NCI-H2029 (cell line): ENCODE measurements at regions not wholly inside any gene's neighbourhood (a gene's known extent, or its start where the extent isn't known, plus 50 kb on each side); places are given as distances from the start of the nearest gene placed in this dataset.

Experiments
- DNase-seq: peaks from one replicate; lab custom pipeline; 2025; lab: John Stamatoyannopoulos, UW

- no peak for DNase-seq
These were observed 123.4 kb downstream of the CTTN start for GRCh38 chr11:70521475-70522308.

DNA sequence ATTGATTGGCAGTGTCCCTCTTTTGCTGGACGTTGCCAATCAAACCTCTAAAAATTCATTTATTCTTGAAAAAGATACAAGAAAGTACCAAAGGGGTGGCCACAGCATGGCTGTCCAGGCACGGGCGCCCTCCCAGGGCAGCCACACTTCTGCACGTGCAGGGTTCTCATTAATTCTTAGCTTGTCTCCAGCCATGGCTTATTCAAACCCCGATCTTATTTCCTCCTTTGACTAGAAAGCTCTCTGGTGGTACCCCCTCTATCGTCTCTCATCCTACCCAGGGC is 123.9 kb downstream of the CTTN start:
- DNase-seq = no peak

DNA sequence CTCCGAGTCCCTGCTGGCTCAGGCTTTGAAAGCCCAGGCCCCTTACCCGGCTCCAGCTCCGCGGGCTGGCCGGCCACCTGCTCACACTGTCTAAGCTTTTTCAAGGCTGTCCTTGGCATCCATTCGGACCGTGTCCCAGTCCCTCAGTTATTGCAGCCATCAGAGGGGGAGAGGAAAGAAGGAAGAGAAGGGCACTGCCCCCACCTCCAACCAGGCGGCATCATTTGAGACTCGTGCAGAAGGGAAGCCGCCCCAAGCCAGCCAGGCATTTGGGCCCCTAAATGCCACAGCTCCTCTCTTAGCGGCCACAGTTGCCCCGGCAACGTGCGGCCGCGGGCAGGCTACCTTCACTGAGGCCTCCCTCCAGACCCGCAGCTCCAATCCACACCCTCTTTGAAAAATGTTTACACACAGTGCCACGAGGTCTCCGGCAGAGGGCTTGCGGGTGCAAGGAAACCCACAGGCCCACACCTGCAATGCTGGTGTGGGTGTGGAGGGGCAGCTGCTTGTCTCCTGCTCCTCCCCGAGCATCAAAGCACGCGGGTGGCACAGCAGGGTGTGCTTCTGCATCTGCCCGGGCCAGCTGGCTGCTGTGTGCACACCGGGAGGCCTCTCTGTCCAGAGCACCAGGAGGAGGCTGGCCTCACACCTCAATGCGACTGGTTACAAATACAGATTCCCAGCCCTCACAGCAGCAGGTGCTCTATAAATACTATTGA is 124.4 kb downstream of the CTTN start:
- no peak for DNase-seq

DNA sequence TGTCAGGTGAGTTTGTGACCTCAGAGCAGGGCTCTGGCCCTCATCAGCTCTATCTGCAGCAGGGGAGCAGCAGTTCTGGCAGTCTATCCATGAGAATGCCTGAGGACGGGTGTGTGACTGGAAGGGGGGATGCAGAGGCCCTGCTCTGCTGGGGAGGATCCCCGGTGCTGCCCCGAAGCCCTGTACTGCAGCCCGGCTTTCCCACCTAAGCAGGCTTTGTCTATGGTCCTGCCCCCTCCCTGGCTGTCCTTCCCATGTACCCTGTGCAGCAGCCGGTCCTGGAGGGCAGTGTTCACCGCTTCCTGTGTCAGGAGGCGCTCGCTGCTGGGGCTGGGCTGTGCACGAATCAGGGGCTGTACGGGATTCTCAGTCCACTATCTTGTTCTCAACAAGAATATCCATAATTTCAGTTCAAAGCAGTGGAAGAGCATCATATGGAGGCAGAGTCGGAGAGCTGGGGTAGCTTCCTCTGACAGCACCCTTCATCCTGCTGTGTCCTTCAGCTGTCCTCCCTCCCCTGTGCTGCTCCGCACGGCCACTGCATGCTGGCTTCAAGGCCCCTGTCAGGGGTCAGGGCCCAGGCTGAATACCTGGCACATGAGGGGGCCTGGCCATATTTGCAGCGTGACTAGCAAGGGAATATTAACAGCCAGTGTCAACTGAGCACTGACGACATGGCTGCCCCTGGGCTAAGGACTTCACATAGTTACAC is 125.2 kb downstream of the CTTN start:
- no peak for DNase-seq

DNA sequence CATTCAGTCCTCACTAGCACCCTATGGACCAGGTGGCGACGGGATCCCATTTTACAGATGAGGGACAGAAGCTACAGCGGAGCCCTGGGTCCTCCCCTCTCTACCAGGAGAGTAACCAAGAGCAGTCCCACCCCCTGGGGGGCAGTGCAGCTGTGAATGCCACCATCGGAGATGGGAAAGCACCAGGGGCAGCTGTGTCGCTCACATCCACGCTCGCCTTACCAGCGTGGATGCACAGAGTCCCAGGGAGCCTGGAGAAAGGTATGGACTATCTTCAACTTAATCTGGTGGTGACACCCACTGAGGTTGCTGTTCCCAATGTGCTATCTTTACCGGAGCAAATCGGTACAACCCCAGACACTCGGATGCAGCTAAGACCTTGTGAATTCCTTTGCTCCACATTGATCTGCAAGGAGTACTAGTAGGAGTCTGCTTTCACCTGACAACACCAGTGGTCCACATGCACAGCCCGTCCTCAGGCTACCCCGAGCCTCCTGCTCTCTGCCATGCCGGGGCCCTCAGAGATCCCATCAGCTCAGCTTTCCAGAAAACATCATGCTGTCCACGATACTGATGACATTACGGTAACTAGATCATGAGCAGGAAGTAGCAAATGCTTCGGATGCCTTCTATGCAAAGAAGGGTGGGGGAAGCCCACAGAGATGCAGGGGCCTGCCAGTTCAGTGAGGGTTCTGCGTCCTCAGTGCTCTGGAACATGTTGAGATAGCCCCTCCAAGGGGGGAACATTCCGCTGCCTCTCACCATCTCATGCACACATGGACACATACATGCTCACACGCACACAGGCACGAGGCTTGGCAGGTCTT is 126.0 kb downstream of the CTTN start:
- no peak for DNase-seq

DNA sequence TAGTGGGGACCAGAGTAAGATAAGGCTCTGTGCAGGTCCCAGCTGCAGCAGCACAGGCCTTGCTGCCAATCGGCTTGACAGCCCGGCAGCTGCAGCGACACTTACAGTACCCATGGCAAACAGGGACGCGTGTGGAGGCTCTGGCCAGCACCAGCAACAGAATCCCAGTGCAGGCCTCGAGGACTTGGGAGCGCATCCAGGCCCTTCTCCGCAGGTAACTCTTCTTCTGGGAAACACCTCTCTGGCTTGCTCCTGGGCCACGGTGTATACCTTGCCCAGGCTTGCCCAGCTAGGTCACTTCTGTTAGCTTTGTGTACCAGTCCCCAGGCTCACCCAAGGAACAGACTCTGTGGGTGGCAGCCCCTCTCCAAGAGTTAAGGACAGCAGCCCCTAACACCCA is 126.7 kb downstream of the CTTN start:
- no peak for DNase-seq

- DNase-seq = no peak
These were observed 127.1 kb downstream of the CTTN start for GRCh38 chr11:70525466-70525865.

DNA sequence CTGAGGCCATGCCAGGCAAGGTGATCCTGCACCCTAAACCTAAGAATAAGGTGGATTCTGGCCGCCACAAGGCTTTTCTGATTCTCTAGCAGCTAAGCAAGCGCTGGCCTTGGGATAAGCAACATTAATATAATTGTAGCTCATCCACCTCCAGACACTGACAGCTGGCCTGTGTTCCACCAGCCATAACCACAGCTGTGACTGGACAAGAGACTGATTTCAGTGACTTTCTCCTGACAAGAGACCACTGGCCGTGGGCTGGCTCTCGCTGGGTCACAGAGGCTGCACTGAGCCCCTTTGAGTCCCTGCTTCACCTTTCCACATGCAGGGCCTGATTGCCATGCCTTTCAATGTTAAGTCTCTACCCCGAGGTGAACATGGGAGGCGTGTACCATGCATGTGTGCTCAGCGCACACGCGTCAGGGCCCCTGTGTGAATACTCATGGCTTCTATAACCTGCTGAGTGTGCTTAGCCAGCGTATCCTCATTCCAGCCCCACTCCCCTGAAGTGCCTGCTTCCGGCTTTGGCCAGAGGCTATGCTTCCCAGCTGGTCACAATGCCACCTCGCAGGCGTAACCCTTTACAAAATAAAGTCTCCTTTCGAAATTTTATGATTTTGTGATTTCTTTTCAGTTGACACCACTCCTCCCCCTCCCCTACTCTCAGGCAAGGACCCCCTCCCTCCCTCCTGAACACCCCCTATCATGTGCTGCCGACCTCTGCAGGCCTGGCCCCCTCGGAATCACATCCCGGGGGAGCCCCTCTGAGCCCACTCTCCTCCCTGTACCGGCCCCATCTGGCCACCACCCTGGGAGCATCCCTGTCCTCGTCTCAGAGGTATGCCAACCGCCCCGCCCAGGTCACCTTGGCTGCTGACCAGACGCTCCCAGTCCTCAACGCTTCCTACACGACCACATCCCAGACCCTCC is 128.1 kb downstream of the CTTN start:
- DNase-seq = no peak

DNA sequence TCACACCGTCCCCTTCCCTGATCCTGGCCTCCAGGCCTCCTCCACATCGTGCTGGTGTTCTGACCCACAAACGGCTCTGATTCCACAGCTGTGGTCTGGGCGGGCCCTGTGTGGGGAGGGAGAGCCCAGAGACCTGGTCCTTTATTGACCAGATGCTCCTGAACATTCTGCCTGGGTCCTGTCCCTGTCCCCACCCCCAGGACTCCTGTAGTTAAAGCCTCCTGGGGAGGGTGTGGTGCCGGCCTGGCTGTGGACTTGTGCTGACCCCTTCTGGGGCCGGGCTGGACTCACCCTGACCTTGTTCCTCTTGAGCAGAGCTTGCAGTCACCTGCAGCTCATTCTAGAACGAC is 128.7 kb downstream of the CTTN start:
- no peak for DNase-seq

- DNase-seq = no peak
These were observed 129.2 kb downstream of the CTTN start for GRCh38 chr11:70527429-70528045.

- no peak for DNase-seq
These were observed 129.9 kb downstream of the CTTN start for GRCh38 chr11:70528046-70528793.

DNA sequence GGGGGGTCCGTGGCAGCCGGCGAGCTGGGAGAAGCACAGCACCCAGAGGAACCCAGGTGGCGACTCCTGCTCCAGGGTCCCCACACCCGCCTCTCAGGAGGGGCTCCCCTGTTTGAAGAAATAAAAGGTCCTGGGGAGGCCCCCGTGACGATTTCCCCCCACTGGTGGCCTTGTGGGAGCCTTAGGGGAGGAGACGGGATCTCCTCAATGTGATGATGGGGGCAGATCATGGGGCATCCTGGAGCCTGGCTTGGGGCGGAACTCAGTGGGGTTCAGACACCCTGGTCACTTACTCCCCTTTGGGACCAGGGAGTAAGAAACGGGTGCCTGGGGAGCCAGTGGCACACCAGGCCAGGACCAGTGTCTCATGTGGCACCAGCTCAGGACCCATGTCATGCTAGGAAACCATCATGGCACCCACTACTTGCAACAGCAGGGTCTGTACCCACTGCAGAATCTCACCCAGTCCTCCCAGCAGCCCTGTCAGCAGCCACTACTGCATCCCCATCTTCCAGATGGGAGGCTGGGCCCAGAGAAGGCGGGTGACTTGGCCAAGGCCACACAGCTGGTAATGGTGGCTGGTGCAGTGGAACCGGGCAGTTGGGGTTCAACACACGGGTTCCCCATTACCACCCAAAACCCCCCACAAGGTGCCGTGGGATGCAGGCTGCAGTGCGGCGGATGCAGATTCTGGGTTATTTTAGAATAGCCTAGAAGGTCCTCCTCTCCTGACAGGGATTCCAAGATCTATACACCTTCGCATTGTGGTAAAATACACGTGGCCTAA is 130.7 kb downstream of the CTTN start:
- no peak for DNase-seq

DNA sequence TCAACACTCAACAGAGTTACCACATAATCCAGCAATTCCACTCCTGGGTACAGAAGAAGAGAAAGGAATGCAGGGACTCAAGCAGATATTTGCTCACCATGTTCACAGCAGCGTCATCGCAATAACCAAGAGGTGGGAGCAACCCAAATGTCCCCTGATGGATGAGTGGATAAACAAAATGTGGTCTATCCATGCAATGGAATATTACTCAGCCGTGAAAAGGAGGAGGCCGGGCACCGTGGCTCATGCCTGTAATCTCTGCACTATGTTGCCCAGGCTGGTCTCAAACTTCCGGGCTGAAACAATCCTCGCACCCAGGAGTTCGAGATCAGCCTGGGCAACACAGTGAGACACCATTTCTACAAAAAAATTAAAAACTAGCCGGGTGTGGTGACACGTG is 131.7 kb downstream of the CTTN start:
- DNase-seq = no peak

GRCh38 chr11:70530629-70531185 is 132.4 kb downstream of the CTTN start:
- DNase-seq = no peak

- no peak for DNase-seq
These were observed 133.1 kb downstream of the CTTN start for GRCh38 chr11:70531281-70532065.

- no peak for DNase-seq
These were observed 133.7 kb downstream of the CTTN start for GRCh38 chr11:70532066-70532440.

DNA sequence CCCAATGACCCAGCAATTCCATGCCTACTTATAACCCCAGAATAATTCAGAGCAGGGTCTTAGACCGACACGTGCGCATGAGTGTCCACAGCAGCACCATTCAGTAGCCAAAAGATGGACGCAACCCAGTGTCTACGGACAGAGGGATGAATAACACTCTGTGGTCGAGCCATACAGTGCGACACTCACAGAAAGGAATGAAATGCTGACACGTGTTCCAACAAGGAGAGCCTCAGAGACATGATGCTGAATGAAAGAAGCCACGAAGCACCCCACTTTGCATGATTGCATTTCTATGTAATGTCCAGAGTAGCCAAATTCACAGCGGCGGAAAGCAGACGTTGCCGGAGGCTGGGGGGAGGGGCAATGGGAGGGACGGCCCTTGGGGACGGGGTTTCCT is 134.4 kb downstream of the CTTN start:
- no peak for DNase-seq
